Adrenal gland (tissue), 5 donors: ENCODE measurements at regions not wholly inside any gene's neighbourhood (a gene's known extent, or its start where the extent isn't known, plus 50 kb on each side); places are given as distances from the start of the nearest gene placed in this dataset.

Source experiments
- POLR2A ChIP-seq, 2 donors: fragments of 450-650 bp; IDR thresholded peaks; one replicate each; pipeline ENCODE4 v1.6.1; 2017; ENCODE audit warnings: antibody characterized with exemption in 2 of 2, mild to moderate bottlenecking in 2 of 2, moderate library complexity in 1 of 2
- TF ChIP-seq, protein P1 (sequence below), 6 experiments: fragments of 450-650 bp in 4 of 6; fragments of 200-600 bp in 2 of 6; sonication (generic) in 1 of 6; IDR thresholded peaks; 1 replicate in 5 of 6; 2 replicates in 1 of 6; pipeline versions ENCODE4 v1.5.1 to v1.8.0; 2016 to 2021; ENCODE audit warnings: antibody characterized with exemption in 6 of 6, mild to moderate bottlenecking in 2 of 6, moderate library complexity in 1 of 6
- donor health status: DM: no; HTN: no; CAD: no.

DNA sequence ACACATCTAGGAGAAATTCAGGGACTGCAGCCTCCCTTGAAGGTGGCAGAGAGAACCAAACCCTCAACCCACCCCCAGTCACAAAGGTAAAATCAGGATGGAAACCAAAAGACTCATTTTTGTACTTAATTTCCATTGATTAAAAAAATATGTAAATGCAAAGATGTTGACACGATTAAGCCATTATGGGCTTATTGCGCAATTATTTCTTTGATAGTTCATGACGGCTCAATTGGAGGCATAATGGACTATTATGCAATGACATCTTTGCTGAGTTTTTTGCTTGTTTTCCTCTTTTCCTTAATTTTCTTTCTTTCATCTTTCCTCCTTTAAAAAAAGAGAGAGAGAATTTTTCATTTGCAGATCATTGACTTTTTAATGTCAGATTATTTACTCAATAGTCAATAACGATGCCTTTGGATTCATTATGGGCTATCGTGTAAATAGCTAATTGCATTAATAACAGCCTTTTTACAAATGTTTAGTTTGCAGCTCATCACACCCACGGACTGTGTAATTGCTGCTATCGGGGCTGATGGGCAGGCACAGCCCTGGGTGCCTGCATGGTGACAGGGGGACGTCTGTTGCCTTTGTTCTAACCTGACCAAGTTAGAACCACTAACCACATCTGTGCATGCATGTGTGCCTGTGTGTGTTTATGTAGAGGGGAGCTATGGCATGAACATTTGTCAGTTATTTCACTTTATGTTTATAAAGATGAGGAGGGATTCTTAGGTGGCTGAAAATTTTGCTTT lies 482.4 kb upstream of the TSHZ3 start:
- TF ChIP-seq, protein P1, sequence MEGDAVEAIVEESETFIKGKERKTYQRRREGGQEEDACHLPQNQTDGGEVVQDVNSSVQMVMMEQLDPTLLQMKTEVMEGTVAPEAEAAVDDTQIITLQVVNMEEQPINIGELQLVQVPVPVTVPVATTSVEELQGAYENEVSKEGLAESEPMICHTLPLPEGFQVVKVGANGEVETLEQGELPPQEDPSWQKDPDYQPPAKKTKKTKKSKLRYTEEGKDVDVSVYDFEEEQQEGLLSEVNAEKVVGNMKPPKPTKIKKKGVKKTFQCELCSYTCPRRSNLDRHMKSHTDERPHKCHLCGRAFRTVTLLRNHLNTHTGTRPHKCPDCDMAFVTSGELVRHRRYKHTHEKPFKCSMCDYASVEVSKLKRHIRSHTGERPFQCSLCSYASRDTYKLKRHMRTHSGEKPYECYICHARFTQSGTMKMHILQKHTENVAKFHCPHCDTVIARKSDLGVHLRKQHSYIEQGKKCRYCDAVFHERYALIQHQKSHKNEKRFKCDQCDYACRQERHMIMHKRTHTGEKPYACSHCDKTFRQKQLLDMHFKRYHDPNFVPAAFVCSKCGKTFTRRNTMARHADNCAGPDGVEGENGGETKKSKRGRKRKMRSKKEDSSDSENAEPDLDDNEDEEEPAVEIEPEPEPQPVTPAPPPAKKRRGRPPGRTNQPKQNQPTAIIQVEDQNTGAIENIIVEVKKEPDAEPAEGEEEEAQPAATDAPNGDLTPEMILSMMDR (IDR thresholded peaks at IDR 0.05), result no peak
- no peak for TF ChIP-seq POLR2A (IDR thresholded peaks at IDR 0.05)
